ENCODE measurements at regions not wholly inside any gene's neighbourhood (a gene's known extent, or its start where the extent isn't known, plus 50 kb on each side); places are given as distances from the start of the nearest gene placed in this dataset.

- no peak overlapping the region for H3K27ac Mint-ChIP-seq
- intact Hi-C loops (cut with micrococcal nuclease), result no loop called here
- no peak overlapping the region for H3K4me3 Mint-ChIP-seq (ENCODE audit: low read depth)
- no peaks in the 10 kb centered on the region for H3K9me3 Mint-ChIP-seq
- no peak for DNase-seq (ENCODE audit: low spot score)
- H3K4me1 Mint-ChIP-seq (ENCODE audit: low read depth), result no peaks in the 10 kb centered on the region
- no peaks in the 10 kb centered on the region for H3K27me3 Mint-ChIP-seq (ENCODE audit: low read depth)
- H3K36me3 Mint-ChIP-seq (ENCODE audit: low read depth), result no peaks in the 10 kb centered on the region
These were observed 72.0 kb upstream of the API5 start for GRCh38 chr11:43239791-43240190.

- Mint-ChIP-seq H3K4me3 (ENCODE audit: low read depth) (no peak overlapping the region), H3K36me3 (ENCODE audit: low read depth) (no peaks in the 10 kb centered on the region), H3K9me3 (no peaks in the 10 kb centered on the region), H3K4me1 (ENCODE audit: low read depth) (no peaks in the 10 kb centered on the region), H3K27me3 (ENCODE audit: low read depth) (no peaks in the 10 kb centered on the region), H3K27ac (no peak overlapping the region)
- intact Hi-C loops (cut with micrococcal nuclease), result no loop called here
- DNase-seq (ENCODE audit: low spot score), result no peak
These were observed 69.4 kb upstream of the API5 start for GRCh38 chr11:43242401-43242800.

- H3K27ac Mint-ChIP-seq, result no peak overlapping the region
- no peaks in the 10 kb centered on the region for H3K27me3 Mint-ChIP-seq (ENCODE audit: low read depth)
- no peak for DNase-seq (ENCODE audit: low spot score)
- no peak overlapping the region for H3K4me3 Mint-ChIP-seq (ENCODE audit: low read depth)
- no peaks in the 10 kb centered on the region for H3K9me3 Mint-ChIP-seq
- no peaks in the 10 kb centered on the region for H3K36me3 Mint-ChIP-seq (ENCODE audit: low read depth)
- intact Hi-C loops (cut with micrococcal nuclease), result no loop called here
- no peaks in the 10 kb centered on the region for H3K4me1 Mint-ChIP-seq (ENCODE audit: low read depth)
These were observed 67.9 kb upstream of the API5 start for GRCh38 chr11:43243927-43244326.

- intact Hi-C loops (cut with micrococcal nuclease), result no loop called here
- H3K4me1 Mint-ChIP-seq (ENCODE audit: low read depth), result no peaks in the 10 kb centered on the region
- DNase-seq (ENCODE audit: low spot score), result no peak
- no peaks in the 10 kb centered on the region for H3K36me3 Mint-ChIP-seq (ENCODE audit: low read depth)
- no peak overlapping the region for H3K27ac Mint-ChIP-seq
- no peak overlapping the region for H3K4me3 Mint-ChIP-seq (ENCODE audit: low read depth)
- H3K9me3 Mint-ChIP-seq, result no peaks in the 10 kb centered on the region
- H3K27me3 Mint-ChIP-seq (ENCODE audit: low read depth), result no peaks in the 10 kb centered on the region
These were observed 66.3 kb upstream of the API5 start for GRCh38 chr11:43245466-43245865.

DNA sequence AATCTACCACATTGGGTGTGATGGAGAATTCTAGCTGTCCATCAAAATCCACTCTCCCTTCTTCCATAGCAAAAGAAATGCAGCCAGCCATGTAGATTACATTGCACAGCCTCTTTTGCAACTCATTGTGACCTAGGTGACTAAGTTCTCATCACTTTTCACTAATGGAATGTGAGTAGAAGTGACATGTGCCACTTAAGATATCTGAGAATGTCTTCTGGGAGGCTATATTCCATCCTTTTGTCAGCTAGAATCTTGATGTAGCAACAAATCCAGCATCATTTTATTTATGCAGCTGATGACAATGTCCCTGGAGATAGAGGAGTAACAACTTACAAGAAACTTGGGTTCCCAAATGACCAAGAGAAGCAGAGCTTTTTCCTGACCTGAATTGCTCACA, 61.5 kb upstream of the API5 start:
- no peak for DNase-seq (ENCODE audit: low spot score)
- Mint-ChIP-seq H3K9me3 (no peaks in the 10 kb centered on the region), H3K4me1 (ENCODE audit: low read depth) (no peaks in the 10 kb centered on the region), H3K27ac (no peak overlapping the region), H3K36me3 (ENCODE audit: low read depth) (no peaks in the 10 kb centered on the region), H3K4me3 (ENCODE audit: low read depth) (no peak overlapping the region), H3K27me3 (ENCODE audit: low read depth) (no peaks in the 10 kb centered on the region)
- intact Hi-C loops (cut with micrococcal nuclease), result no loop called here

GRCh38 chr11:43261775-43262174, 50.0 kb upstream of the API5 start:
- intact Hi-C loops (cut with micrococcal nuclease), result no loop called here
- Mint-ChIP-seq H3K4me1 (ENCODE audit: low read depth) (no peaks in the 10 kb centered on the region), H3K4me3 (ENCODE audit: low read depth) (no peak overlapping the region), H3K36me3 (ENCODE audit: low read depth) (no peaks in the 10 kb centered on the region), H3K27ac (no peak overlapping the region), H3K9me3 (peaks cover 11% of the 10 kb centered on the region), H3K27me3 (ENCODE audit: low read depth) (no peaks in the 10 kb centered on the region)
- DNase-seq (ENCODE audit: low spot score), result no peak

All from activated T-helper 2 cell treated with anti-CD3 and anti-CD28 coated beads, Interferon-gamma antibody, Interleukin-2, Interleukin-4, amounts not matched to agents 10 μg/mL and 5 μg/mL and 100 μg/mL, durations not matched to agents 14 hours and 24 hours and 36 hours (primary cell).